CD4-positive, alpha-beta memory T cell (primary cell): ENCODE measurements at regions not wholly inside any gene's neighbourhood (a gene's known extent, or its start where the extent isn't known, plus 50 kb on each side); places are given as distances from the start of the nearest gene placed in this dataset.

Source experiments
- CTCF ChIA-PET: fragments of 350-600 bp; sonication (Branson Sonifier 250); formaldehyde crosslinking; loops from one replicate; lab custom pipeline; 2021; ENCODE audit warnings: inconsistent platforms; ENCODE audit not compliant: partially characterized antibody; lab: Charles Lee
- POLR2A ChIA-PET: fragments of 350-600 bp; sonication (Branson Sonifier 250); formaldehyde crosslinking; loops from one replicate; lab custom pipeline; 2021; ENCODE audit not compliant: partially characterized antibody; lab: Charles Lee
- DNase-seq, 5 donors: peaks; one replicate each; pipeline versions ENCODE4 v3.0.0 to v3.0.0-alpha.2; 2020 to 2022; ENCODE audit warnings: mixed read lengths in 1 of 5
- H3K27ac ChIP-seq: one replicate; pipeline ENCODE4 v1.7.0; 2013; ENCODE audit warnings: low read depth, low read length
- H3K27me3 ChIP-seq: 2 replicates; pipeline ENCODE4 v1.7.0; 2013; ENCODE audit warnings: mild to moderate bottlenecking, low read length, moderate library complexity; ENCODE audit not compliant: insufficient read depth
- H3K36me3 ChIP-seq: 2 replicates; pipeline ENCODE4 v1.7.0; 2013; ENCODE audit warnings: mild to moderate bottlenecking, low read length, moderate library complexity; ENCODE audit not compliant: insufficient read depth
- H3K4me1 ChIP-seq: 2 replicates; pipeline ENCODE4 v1.7.0; 2013; ENCODE audit warnings: mild to moderate bottlenecking, low read length, moderate library complexity; ENCODE audit not compliant: insufficient read depth
- H3K4me3 ChIP-seq, 2 donors: one replicate each; pipeline ENCODE4 v1.7.0; 2013; ENCODE audit warnings: low read length in 2 of 2, mild to moderate bottlenecking in 1 of 2
- H3K9me3 ChIP-seq, 2 donors: one replicate each; pipeline ENCODE4 v1.7.0; 2013; ENCODE audit warnings: low read length in 2 of 2, control low read depth in 1 of 2; ENCODE audit not compliant: control insufficient read depth in 1 of 2
- H3K27ac Mint-ChIP-seq, 7 donors: one replicate each; pipeline ENCODE4 v1.8.0; 2020 to 2021; ENCODE audit warnings: mixed read lengths in 7 of 7, mild to moderate bottlenecking in 6 of 7, inconsistent platforms in 3 of 7, moderate library complexity in 3 of 7
- H3K27me3 Mint-ChIP-seq, 2 donors: one replicate each; pipeline ENCODE4 v1.8.0; 2020 to 2021; ENCODE audit warnings: mixed read lengths in 2 of 2
- H3K36me3 Mint-ChIP-seq, 2 donors: one replicate each; pipeline ENCODE4 v1.8.0; 2020 to 2021; ENCODE audit warnings: mixed read lengths in 2 of 2, inconsistent platforms in 1 of 2, mild to moderate bottlenecking in 1 of 2
- H3K4me1 Mint-ChIP-seq, 4 donors: one replicate each; pipeline ENCODE4 v1.8.0; 2020 to 2021; ENCODE audit warnings: mixed read lengths in 4 of 4, mild to moderate bottlenecking in 1 of 4
- H3K4me3 Mint-ChIP-seq, 8 donors: one replicate each; pipeline ENCODE4 v1.8.0; 2020 to 2021; ENCODE audit warnings: mixed read lengths in 8 of 8, mild to moderate bottlenecking in 7 of 8, moderate library complexity in 6 of 8, inconsistent platforms in 3 of 8
- H3K9me3 Mint-ChIP-seq, 8 donors: one replicate each; pipeline ENCODE4 v1.8.0; 2020 to 2021; ENCODE audit warnings: mixed read lengths in 8 of 8, mild to moderate bottlenecking in 5 of 8, inconsistent platforms in 3 of 8, moderate library complexity in 1 of 8
- intact Hi-C: fragments of 100-400 bp; cut with micrococcal nuclease; formaldehyde crosslinking; loops from one replicate; pipeline ENCODE4 v1.15.1; 2023

DNA sequence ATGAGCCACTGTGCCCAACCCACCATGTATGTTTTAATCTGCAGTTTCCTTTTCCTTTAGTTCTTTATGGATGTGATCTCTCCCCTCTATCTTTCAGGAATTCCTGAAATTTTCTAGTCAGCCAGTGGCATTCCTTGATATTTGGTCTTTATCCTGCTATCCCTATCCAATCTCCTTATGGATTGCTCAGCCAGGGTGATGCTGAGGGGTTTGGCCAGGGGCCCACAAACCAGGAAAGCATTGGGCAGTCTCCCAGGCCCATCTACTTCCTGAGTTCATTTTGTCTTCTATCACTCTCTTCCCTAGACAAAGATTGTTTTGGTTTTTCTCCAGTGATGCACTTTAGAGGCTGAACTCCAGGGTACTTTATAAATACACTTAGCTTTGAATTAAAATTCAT, 115.9 kb downstream of the KATNIP start:
- Mint-ChIP-seq H3K27ac (no peak overlapping the region), H3K9me3 (no peaks in the 10 kb centered on the region), H3K4me1 (no peaks in the 10 kb centered on the region), H3K4me3 (no peak overlapping the region), H3K27me3 (no peaks in the 10 kb centered on the region), H3K36me3 (peaks cover 21 to 40% of the 10 kb centered on the region in 2 donors)
- Histone ChIP-seq H3K27me3 (no peaks in the 10 kb centered on the region), H3K4me1 (no peaks in the 10 kb centered on the region), H3K36me3 (no peaks in the 10 kb centered on the region), H3K4me3 (no peak overlapping the region), H3K27ac (no peak overlapping the region), H3K9me3 (no peaks in the 10 kb centered on the region)
- ChIA-PET POLR2A (no interaction called here), CTCF (no interaction called here)
- intact Hi-C loops = no loop called here
- DNase-seq = no peak

DNA sequence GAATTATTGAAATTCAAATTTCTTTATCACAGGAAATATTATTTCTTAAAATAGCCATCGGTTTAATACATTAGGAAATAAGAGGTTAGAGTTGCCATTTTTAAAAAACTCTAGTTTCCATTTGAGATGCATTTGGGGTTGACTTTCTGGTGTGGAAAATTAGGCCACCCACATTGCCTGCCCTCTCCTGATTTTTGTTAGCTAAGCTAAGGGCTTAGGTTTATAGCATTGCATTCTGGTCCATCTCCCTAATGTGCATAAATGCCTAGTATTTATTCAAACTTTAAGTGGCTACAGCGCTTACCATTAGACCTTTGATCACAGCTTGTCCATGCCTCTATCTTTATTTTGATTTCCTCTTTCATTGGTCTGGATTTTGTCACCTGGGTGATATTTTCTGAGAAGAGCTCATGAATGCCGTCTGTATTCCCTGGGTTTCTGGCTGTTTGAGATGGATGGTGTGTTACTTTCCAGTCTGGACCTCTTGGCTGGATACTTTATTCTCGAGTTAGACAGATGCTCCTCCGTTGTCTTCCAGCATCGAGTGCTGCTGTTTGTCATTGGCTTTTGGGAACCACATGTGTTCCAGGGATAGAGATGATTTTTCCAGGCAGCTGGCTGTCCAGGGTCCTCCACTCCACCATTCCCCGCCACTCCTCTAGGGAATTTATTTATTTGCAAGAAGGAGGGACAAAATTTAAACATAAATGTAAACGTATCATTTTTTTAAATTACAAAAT, 120.3 kb downstream of the KATNIP start:
- ChIA-PET POLR2A (no interaction called here), CTCF (no interaction called here)
- intact Hi-C loops = no loop called here

DNA sequence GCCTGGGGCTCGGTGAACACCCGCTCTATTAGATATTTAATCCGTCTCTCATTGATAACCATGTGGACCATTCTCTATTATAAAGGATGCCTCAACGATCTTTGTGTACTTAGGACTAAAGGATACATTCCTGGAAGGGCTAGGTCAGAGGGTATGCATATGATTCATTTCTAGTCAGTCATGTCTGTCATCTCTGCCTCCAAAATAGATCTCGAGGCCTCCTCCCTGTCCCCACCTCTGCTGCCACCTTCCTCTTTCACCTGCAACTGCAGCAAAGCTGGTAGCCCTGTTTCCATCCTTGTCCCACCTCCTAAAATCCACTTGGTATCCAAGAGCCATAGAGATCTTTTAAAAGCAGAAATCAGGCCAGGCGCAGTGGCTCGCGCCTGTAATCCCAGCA, 121.5 kb downstream of the KATNIP start:
- no peak overlapping the region for H3K4me3 ChIP-seq
- no peaks in the 10 kb centered on the region for H3K4me1 Mint-ChIP-seq
- peaks cover 19 to 40% of the 10 kb centered on the region in 2 donors for H3K36me3 Mint-ChIP-seq
- ChIA-PET POLR2A (no interaction called here), CTCF (no interaction called here)
- no peaks in the 10 kb centered on the region for H3K36me3 ChIP-seq
- H3K9me3 ChIP-seq = no peaks in the 10 kb centered on the region
- no peak for DNase-seq
- no peaks in the 10 kb centered on the region for H3K27me3 ChIP-seq
- no peaks in the 10 kb centered on the region for H3K4me1 ChIP-seq
- no peak overlapping the region for H3K27ac ChIP-seq
- H3K4me3 Mint-ChIP-seq = no peak overlapping the region
- no peak overlapping the region for H3K27ac Mint-ChIP-seq
- no peaks in the 10 kb centered on the region for H3K27me3 Mint-ChIP-seq
- H3K9me3 Mint-ChIP-seq = peaks cover 0 to 2% (median 0%) of the 10 kb centered on the region in 8 donors
- intact Hi-C loops = no loop called here

More for the DNA sequence above, 120.3 kb downstream of the KATNIP start:
- Mint-ChIP-seq H3K9me3 (peaks cover 0 to 2% (median 0%) of the 10 kb centered on the region in 8 donors), H3K4me1 (no peaks in the 10 kb centered on the region), H3K27me3 (no peaks in the 10 kb centered on the region), H3K27ac (no peak overlapping the region), H3K4me3 (no peak overlapping the region), H3K36me3 (peaks cover 20 to 46% of the 10 kb centered on the region in 2 donors)
- Histone ChIP-seq H3K27ac (no peak overlapping the region), H3K4me3 (no peak overlapping the region), H3K9me3 (no peaks in the 10 kb centered on the region), H3K27me3 (no peaks in the 10 kb centered on the region), H3K36me3 (no peaks in the 10 kb centered on the region), H3K4me1 (no peaks in the 10 kb centered on the region)
- no peak for DNase-seq

DNA sequence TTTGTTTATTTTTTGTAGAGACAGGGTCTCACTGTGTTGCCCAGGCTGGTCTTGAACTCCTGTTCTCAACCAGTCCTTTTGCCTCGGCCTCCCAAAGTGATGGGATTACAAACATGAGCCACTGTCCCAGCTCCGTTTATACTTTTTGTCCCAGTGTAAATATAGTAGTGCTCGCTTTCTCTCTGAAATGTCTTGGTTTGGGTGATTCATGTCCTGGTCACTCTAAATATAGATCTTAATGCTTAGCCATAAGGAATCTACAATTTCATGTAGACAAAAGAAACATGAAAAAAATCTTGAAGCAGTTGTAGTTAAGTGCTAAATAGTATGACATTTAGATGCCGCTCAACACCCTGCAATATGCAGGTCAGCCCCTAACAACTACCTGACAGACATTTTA, 126.9 kb downstream of the KATNIP start:
- H3K27me3 Mint-ChIP-seq = no peaks in the 10 kb centered on the region
- no peak overlapping the region for H3K4me3 Mint-ChIP-seq
- no peak overlapping the region for H3K27ac Mint-ChIP-seq
- Histone ChIP-seq H3K4me3 (no peak overlapping the region), H3K27ac (no peak overlapping the region), H3K4me1 (no peaks in the 10 kb centered on the region), H3K27me3 (no peaks in the 10 kb centered on the region), H3K9me3 (no peaks in the 10 kb centered on the region), H3K36me3 (no peaks in the 10 kb centered on the region)
- intact Hi-C loops = no loop called here
- CTCF ChIA-PET = no interaction called here
- POLR2A ChIA-PET = no interaction called here
- no peak for DNase-seq
- peaks cover 49 to 63% of the 10 kb centered on the region in 2 donors for H3K36me3 Mint-ChIP-seq
- peaks cover 0 to 2% (median 0%) of the 10 kb centered on the region in 8 donors for H3K9me3 Mint-ChIP-seq
- H3K4me1 Mint-ChIP-seq = no peaks in the 10 kb centered on the region

DNA sequence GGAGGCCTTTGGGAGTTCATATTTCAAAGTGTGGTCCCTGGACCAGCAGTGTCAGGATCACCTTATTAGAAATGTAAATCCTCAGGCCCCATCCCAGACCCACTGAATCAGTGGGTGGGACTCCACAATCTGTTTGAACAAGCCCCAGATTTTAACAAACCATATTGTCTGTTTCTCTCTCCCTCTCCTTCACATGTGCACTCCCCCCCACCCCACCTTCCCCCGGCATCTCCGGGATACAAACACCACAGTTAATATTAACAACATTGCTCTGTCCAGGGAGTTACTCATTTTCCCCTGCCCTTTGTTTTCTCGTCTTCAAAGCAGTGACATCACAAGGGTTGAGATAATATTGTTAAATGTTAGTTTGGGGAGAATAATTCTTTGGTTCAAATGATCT, 127.3 kb downstream of the KATNIP start:
- Mint-ChIP-seq H3K36me3 (peaks cover 52 to 64% of the 10 kb centered on the region in 2 donors), H3K4me3 (no peak overlapping the region), H3K4me1 (no peaks in the 10 kb centered on the region), H3K27me3 (no peaks in the 10 kb centered on the region), H3K9me3 (peaks cover 0 to 2% (median 0%) of the 10 kb centered on the region in 8 donors), H3K27ac (no peak overlapping the region)
- no peak overlapping the region for H3K4me3 ChIP-seq
- no peaks in the 10 kb centered on the region for H3K36me3 ChIP-seq
- no peaks in the 10 kb centered on the region for H3K9me3 ChIP-seq
- POLR2A ChIA-PET = no interaction called here
- DNase-seq = no peak
- H3K27ac ChIP-seq = no peak overlapping the region
- H3K27me3 ChIP-seq = no peaks in the 10 kb centered on the region
- intact Hi-C loops = no loop called here
- no peaks in the 10 kb centered on the region for H3K4me1 ChIP-seq
- CTCF ChIA-PET = no interaction called here

DNA sequence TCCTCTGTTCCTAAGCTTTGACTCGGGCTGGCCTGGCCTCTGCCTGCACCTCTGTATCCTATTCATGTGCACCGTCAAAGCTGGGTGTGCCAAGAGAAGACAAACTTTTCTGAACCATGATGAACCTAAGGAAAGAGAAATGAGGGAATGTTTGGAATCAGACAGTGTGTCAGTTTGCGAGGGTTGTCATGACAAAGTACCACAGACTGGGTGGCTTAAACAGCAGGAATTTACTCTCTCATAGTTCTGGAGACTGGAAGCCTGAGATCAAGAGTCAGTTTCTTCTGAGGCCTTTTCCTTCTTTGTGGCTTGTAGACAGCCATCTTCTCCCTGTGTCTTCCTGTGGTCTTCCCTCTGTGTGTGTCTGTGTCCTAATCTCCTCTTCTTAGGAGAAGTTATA, 129.0 kb downstream of the KATNIP start:
- H3K36me3 ChIP-seq = no peaks in the 10 kb centered on the region
- no peak overlapping the region for H3K27ac ChIP-seq
- intact Hi-C loops = no loop called here
- POLR2A ChIA-PET = no interaction called here
- Mint-ChIP-seq H3K27ac (peak overlapping the region in 1 of 7 donors; percentile 38), H3K4me3 (no peak overlapping the region), H3K27me3 (no peaks in the 10 kb centered on the region), H3K9me3 (no peaks in the 10 kb centered on the region), H3K36me3 (peaks cover 64 to 68% of the 10 kb centered on the region in 2 donors), H3K4me1 (no peaks in the 10 kb centered on the region)
- CTCF ChIA-PET = no interaction called here
- no peak for DNase-seq
- H3K27me3 ChIP-seq = no peaks in the 10 kb centered on the region
- H3K4me1 ChIP-seq = no peaks in the 10 kb centered on the region
- H3K9me3 ChIP-seq = no peaks in the 10 kb centered on the region
- no peak overlapping the region for H3K4me3 ChIP-seq

DNA sequence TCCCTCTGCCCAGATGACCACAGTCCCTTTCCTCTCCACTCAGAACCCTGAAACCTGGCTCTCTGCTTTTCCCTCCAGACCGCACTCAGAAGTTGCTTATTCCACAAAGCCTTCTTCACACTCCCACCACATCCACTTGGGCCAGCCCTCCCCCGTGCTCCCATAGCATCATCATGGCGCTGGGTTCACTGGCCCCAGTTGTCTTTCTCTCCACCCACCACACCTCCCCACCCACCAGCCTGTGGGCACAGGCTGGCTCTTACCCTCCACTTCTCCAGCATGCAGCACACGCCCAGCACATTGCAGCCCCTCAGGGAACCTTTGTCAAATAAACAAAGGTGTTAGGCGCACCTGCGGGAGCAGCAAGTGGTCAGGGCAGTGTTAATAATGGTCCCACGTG, 130.0 kb downstream of the KATNIP start:
- Mint-ChIP-seq H3K4me3 (no peak overlapping the region), H3K4me1 (no peaks in the 10 kb centered on the region), H3K27ac (no peak overlapping the region), H3K36me3 (peaks cover 61% of the 10 kb centered on the region in 2 donors), H3K9me3 (no peaks in the 10 kb centered on the region), H3K27me3 (no peaks in the 10 kb centered on the region)
- Histone ChIP-seq H3K4me3 (no peak overlapping the region), H3K27ac (no peak overlapping the region), H3K4me1 (no peaks in the 10 kb centered on the region), H3K27me3 (no peaks in the 10 kb centered on the region), H3K9me3 (no peaks in the 10 kb centered on the region), H3K36me3 (no peaks in the 10 kb centered on the region)
- DNase-seq = no peak
- intact Hi-C loops = no loop called here
- CTCF ChIA-PET = no interaction called here
- POLR2A ChIA-PET = no interaction called here
